NCI-H82 (cell line): ENCODE measurements at regions not wholly inside any gene's neighbourhood (a gene's known extent, or its start where the extent isn't known, plus 50 kb on each side); places are given as distances from the start of the nearest gene placed in this dataset.
A peak's percentile ranks its signal among the peaks of the same experiment; 100 is the strongest.
"Not testable (repeated sequence)": the region's sequence is repeated elsewhere in the genome, so short reads cannot be mapped to it uniquely, and the experiment has no call there.

Experiments
- DNase-seq: peaks from one replicate; lab custom pipeline; 2025; lab: John Stamatoyannopoulos, UW

- peak; percentile 49 for DNase-seq
These were observed 384.5 kb downstream of the GPAT3 start for GRCh38 chr4:83920375-83920774.

GRCh38 chr4:83917572-83917971, 381.7 kb downstream of the GPAT3 start:
- no peak for DNase-seq

GRCh38 chr4:83910693-83911092, 374.8 kb downstream of the GPAT3 start:
- no peak for DNase-seq

- no peak for DNase-seq
These were observed 370.7 kb downstream of the GPAT3 start for GRCh38 chr4:83906561-83906960.

GRCh38 chr4:83905952-83906351, 370.0 kb downstream of the GPAT3 start:
- DNase-seq = peak; percentile 81

GRCh38 chr4:83903740-83904139, 367.8 kb downstream of the GPAT3 start:
- not testable (repeated sequence) for DNase-seq

GRCh38 chr4:83894831-83895230, 358.9 kb downstream of the GPAT3 start:
- peak; percentile 23 for DNase-seq

GRCh38 chr4:83890816-83891215, 354.9 kb downstream of the GPAT3 start:
- no peak for DNase-seq

GRCh38 chr4:83890231-83890630, 354.3 kb downstream of the GPAT3 start:
- no peak for DNase-seq

GRCh38 chr4:83889802-83890201, 353.9 kb downstream of the GPAT3 start:
- no peak for DNase-seq

GRCh38 chr4:83885256-83886182, 349.6 kb downstream of the GPAT3 start:
- DNase-seq = peak; percentile 4

GRCh38 chr4:83876047-83876446, 340.1 kb downstream of the GPAT3 start:
- peak; percentile 72 for DNase-seq

GRCh38 chr4:83875437-83875836, 339.5 kb downstream of the GPAT3 start:
- DNase-seq = peak; percentile 7

GRCh38 chr4:83873996-83874395, 338.1 kb downstream of the GPAT3 start:
- no peak for DNase-seq

- DNase-seq = no peak
These were observed 334.5 kb downstream of the GPAT3 start for GRCh38 chr4:83870328-83870950.

- DNase-seq = no peak
These were observed 331.1 kb downstream of the GPAT3 start for GRCh38 chr4:83866834-83867621.

- no peak for DNase-seq
These were observed 329.7 kb downstream of the GPAT3 start for GRCh38 chr4:83865417-83866150.

- no peak for DNase-seq
These were observed 328.3 kb downstream of the GPAT3 start for GRCh38 chr4:83864097-83864817.

GRCh38 chr4:83862471-83862870, 326.6 kb downstream of the GPAT3 start:
- no peak for DNase-seq

- no peak for DNase-seq
These were observed 324.3 kb downstream of the GPAT3 start for GRCh38 chr4:83860200-83860599.

GRCh38 chr4:83858131-83858530, 322.2 kb downstream of the GPAT3 start:
- no peak for DNase-seq
